CD4-positive, alpha-beta T cell treated with Interleukin-2 at 100 ng/mL for 4 hours (primary cell): ENCODE measurements at regions not wholly inside any gene's neighbourhood (a gene's known extent, or its start where the extent isn't known, plus 50 kb on each side); places are given as distances from the start of the nearest gene placed in this dataset.

Experiments used
- DNase-seq: peaks from one replicate; pipeline ENCODE4 v3.0.0-alpha.2; 2020; ENCODE audit warnings: low spot score

GRCh38 chr11:88448131-88448670 lies 110.7 kb upstream of the CTSC start:
- no peak for DNase-seq

GRCh38 chr11:88447281-88447680 lies 109.7 kb upstream of the CTSC start:
- DNase-seq: no peak

DNA sequence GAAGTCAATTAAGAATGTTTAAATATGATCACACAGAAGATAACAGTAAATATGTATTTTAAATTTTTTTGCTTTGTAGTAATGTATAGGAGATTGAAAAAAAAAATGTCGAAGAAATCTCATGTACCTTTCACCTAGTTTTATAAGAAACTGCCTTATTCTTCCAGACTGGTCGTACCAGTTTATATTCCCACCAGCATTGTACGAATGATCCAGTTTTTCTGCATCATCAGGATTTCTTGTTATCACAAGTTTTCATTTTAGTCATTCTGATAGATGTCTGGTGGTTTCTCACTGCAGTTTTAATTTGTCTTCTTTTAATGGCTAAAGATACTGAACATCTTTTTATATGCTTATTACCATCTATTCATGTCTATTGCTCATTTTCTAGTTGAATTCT lies 101.8 kb upstream of the CTSC start:
- DNase-seq: no peak

- DNase-seq: no peak
Observed at GRCh38 chr11:88438721-88439120, 101.2 kb upstream of the CTSC start.

- DNase-seq: no peak
Observed at GRCh38 chr11:88435415-88435814, 97.9 kb upstream of the CTSC start.

DNA sequence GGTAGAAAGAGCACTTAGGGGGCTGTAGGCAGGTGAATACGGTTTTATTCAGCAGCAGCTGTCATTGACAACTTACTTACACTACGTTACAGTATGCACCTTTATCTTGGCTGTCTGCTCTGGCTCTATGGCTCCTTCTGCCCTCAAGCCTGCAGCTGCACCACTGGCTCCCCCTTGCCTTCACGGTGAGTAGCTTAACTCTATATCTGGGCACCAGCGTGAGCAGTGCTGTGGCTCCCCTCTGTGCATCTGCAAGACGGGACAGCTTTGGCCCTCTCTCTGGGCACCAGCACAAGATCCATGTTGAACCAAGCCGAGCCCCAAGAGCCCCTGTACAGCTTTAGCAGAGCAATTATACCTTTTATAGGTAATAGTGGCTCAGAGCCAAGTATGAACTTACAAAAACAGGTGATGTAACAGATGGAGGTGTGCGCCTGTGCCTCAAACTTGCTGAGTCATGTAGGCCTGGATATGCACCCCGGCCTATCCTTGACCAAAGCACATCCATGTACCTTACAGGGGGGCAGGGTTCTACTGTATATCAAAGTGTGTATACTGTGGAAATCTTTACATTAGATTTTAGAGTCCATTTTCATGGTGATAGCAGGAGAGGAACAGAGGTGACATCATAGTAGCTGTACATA lies 96.9 kb upstream of the CTSC start:
- DNase-seq: no peak

DNA sequence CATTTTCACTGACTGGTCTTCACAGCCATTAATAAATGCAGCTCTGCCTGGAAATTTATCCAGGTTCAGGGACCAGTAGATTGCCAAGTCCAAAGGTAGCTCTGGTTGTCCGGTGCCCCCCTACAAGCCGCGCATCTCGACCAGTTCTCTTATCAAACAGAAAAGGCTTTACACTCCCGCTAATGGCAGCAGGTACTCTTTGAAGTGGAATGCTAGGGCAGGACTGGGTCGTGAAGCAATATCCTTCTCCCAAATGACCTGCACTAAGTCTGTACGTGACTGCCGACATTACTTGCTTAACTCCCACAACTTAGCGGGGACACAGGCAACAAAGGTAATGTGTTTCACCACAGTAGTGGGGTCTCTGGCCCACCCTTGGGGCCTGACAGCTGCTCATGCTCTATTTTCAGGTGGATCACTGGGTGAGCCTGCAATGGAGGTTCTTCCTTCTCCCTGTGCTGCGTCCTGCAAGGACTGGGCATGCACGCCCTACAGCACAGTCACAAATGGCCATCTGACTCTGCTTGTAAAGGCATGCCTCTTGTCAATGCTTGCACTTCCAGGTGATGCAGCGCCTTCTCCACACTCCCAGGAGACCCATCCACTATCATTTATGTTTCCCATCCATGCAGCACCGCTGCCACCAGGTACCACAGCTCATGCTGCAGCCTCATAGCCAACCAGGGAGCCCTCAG lies 96.1 kb upstream of the CTSC start:
- no peak for DNase-seq

- no peak for DNase-seq
Observed at GRCh38 chr11:88431675-88432341, 94.3 kb upstream of the CTSC start.

- no peak for DNase-seq
Observed at GRCh38 chr11:88428959-88429358, 91.4 kb upstream of the CTSC start.

GRCh38 chr11:88427719-88428118 lies 90.2 kb upstream of the CTSC start:
- DNase-seq: no peak

DNA sequence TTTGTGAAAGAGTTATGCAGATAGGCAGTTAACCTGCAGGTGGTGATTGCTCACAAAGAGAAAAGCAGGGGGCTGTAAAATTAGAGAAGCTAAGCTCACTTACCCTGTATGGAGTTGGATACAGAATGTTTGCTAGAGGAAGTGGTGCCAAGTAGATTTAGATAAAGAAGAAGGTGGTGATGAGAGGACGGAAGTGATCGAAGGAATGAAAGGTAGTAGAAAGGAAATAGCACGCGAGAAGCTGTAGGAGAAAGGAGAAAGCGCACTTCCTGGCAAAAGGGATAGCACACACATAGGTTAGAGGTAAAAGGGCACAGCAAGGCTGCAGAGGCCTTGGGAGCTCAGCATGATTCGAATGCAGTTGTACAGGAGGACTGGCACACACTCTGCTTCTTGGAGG lies 87.3 kb upstream of the CTSC start:
- DNase-seq: no peak

GRCh38 chr11:88421530-88421929 lies 84.0 kb upstream of the CTSC start:
- peak; percentile 70 for DNase-seq

DNA sequence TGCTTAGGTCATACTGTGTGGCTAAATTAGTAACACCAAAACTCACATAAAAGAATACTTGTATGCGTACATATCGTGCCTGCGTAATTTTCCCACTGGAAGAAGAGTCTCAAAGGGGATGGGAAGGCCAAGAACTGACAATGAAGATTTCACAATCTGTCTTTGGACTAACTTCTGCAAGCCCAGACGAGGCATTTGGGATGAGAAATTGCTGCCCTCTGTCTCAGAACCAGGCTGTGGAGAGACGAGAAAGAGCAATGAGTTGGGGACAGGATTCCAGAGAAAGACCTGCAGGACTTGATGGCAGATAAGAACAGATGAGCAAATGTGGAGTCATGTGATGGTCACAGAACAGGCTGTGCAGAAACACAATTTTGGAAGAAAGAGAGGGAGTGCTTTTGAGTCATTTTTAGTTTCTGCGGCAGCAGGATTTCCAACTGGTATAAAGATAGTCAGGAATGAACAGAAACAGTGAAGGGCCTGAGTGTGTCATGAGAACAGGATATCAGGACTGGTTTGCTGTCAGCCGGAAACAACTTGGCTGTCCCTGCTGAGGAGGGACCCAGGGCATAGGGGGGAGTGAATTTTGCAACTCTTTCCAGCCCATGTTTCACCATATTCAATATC lies 82.7 kb upstream of the CTSC start:
- DNase-seq: no peak

DNA sequence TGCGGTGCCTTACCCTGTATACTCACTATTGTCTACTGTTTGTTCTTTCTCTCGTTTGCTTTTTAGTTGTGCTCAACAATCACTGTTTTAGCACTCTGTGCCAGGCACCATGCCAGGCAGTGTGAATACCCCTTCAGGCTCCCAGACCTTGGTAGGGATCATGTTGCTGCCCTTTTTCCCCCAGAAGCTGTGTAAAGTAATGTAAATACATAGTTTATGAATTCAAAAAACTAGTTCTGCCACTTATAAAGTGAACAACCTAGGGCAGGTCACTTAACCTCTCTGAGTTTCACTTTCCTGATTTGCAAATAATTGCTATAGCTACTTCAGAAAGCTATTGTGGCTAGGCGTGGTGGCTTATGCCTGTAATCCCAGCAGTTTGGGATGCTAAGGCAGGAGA lies 81.0 kb upstream of the CTSC start:
- DNase-seq: no peak

DNA sequence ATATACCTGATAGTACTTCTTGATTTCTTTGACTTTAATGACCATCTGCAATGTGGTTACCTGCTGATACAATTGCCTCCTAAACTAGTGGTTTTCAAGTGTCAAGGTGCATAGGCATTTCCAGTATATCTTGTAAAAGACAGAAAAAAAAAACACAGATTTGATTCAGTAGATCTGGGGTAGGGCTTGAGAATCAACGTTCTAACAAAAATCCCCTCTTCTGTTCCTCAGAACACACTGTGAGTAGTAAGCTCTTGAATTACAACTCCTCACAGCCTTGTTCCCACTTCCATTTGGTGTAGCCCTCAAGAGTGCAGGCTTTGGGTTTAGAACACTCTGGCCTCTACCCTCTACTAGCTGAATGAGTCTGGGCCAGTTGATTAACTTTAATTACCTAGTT lies 78.0 kb upstream of the CTSC start:
- DNase-seq: no peak

DNA sequence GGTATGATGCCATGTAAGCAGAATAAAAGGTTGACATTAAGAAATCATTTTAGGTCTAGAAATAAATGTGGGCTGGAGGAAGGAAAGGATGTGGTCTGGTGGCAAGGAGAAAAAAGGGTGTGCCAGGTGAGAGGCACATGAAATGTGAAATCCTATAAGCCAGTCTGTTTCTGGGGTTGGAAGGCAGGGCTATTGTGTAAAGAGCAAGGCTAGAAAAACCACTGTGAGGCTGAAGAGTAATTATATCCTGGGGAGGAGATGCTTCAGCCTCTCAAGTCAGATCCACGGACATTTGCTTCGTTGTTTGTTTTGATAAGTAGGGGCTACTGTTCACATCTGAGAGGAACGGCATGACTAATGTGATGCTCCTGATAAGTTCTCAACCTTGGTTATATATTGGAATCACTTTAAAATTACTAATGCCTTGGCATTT lies 77.5 kb upstream of the CTSC start:
- peak; percentile 51 for DNase-seq

DNA sequence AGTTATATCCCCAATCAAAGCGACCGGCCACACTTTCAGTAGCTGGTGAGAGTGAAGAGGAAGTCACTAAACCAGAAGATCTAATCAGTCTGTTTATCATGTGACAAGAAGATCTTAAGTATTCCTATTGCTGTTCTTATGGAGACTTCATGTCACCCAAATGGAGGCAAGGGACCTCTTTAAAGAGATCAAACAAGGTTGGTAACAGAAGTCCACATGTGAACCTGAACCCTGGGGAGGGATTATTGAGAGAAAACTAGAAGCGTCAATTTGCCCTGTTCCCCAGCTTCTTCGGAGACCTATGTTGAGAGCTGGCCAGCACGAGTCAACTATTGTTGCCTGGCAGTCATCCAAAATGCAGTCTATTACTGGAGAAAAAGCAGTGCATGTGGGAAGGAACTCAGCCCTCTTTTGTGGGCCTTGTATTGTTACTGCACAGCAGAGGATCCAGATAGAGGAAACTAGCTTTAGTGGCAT lies 76.9 kb upstream of the CTSC start:
- peak; percentile 38 for DNase-seq

DNA sequence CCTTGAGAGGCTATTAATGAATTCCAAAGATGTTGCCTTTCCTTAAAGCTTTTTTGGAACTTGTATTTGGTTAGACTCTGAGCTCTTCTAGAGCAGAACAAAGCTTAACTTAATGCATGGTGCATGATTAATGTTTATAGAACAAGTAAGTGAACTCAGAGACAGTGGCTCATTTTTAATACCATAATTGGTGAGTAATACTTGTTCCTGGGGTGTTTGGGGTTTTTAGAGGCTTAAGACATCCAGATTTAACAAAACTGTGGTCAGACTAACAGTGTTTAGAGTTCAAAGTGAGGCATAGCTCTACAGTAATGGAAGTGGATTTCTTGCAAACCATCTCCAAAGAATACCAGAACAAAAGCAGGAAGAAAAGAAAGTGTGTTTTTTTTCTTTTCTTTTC lies 73.7 kb upstream of the CTSC start:
- DNase-seq: peak; percentile 6

DNA sequence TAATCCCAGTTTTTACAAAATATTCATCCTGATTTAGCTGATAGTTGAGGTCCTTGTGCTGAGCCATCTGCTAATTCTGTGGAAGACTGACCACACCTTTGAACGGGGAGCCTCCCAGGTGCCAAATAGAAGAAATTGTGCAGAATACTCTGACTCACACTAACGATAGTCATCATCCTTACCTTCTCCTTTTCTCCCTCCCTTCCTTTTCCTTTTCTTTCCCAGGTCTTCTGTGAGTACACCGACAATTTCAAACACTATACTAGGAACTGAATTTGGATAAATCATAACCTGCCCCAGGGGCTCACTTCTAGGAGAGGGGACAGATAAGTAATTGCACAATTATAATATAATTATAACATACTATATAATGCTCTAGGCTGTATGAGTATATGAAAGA lies 73.1 kb upstream of the CTSC start:
- no peak for DNase-seq

- no peak for DNase-seq
Observed at GRCh38 chr11:88410056-88410455, 72.5 kb upstream of the CTSC start.

DNA sequence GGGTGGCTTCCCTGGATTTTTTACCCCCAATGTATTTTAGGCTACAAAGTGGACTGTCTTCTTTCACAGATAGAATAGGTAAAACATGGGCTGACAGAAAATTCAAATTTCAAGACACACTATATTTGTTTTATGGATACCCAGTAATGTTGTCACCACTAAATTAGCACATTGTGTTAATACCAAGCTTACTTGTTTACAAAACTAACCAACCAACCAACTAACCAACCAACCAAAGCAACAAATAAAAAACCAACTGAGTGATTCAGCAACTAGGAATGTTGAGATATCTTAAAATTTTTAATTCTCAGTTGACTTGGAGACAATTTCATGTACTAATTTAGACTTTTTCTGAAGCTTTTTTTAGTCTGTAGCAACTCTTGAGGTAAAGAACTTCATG lies 69.3 kb upstream of the CTSC start:
- no peak for DNase-seq

DNA sequence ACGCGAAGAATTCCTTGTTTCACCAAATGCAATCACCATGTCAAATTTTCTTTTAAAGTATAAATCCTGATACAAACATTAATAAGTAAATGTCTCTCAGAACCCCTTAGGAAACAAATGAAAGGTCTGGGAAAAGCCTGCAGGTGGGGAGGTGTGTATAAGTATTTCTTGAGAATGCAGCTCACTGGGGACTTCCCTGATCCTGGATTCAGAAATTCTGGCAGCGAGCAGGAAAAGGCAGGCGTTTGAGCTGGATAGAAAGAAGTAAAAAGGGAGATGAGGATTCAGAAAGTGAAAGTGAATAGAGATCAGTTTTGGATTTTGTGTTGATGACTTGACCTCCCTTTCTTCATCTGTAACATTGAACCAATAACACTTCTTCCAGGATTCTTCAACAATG lies 68.3 kb upstream of the CTSC start:
- no peak for DNase-seq
